ENCODE measurements at regions not wholly inside any gene's neighbourhood (a gene's known extent, or its start where the extent isn't known, plus 50 kb on each side); places are given as distances from the start of the nearest gene placed in this dataset.

DNA sequence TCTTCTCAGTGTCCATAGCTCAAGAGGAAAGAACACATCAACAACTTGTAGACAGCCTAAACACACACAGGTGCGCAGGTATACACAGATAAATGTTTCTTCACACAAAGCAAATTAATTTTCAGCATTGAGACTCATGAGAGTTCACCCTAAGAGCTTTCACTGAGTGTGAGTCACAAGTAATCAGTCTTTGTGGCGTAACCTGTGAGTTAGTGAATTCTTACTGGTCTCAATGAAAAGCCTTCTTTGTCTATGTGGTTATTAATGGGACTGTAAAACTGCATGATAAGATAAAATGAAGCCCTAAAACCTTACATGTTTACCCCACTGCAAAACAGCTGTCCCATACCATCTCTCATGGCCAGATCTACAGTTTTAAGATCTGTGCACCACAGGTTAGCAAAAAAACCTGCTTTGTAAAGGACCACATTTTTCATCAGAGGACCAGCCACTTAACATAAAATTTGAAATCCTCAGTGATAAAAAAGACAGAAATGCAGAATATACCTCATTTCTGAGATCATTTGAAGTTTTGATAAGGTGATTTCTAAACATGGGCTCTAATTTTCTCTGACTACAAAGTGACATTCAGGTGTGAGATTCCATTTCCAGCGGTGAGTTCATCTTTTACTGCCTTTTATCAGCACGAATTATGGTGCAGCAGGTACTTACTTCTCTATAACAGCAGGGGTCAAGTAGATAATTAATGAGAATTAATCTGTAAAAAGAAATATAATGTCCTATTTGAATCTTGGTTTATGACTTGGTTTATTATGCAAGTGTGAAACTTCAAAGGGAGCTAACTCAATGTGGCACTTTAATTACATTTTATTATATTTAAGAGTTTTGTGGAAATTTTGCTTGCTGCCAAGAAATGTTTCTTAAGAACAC, 335.7 kb upstream of the PIK3R1 start:
- TF ChIP-seq, protein P1, sequence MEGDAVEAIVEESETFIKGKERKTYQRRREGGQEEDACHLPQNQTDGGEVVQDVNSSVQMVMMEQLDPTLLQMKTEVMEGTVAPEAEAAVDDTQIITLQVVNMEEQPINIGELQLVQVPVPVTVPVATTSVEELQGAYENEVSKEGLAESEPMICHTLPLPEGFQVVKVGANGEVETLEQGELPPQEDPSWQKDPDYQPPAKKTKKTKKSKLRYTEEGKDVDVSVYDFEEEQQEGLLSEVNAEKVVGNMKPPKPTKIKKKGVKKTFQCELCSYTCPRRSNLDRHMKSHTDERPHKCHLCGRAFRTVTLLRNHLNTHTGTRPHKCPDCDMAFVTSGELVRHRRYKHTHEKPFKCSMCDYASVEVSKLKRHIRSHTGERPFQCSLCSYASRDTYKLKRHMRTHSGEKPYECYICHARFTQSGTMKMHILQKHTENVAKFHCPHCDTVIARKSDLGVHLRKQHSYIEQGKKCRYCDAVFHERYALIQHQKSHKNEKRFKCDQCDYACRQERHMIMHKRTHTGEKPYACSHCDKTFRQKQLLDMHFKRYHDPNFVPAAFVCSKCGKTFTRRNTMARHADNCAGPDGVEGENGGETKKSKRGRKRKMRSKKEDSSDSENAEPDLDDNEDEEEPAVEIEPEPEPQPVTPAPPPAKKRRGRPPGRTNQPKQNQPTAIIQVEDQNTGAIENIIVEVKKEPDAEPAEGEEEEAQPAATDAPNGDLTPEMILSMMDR (IDR thresholded peaks at IDR 0.05) = no peak
- TF ChIP-seq POLR2A (IDR thresholded peaks at IDR 0.05) = no peak

All from vagina (tissue), 2 donors.